HCT116 (cell line): ENCODE measurements at regions not wholly inside any gene's neighbourhood (a gene's known extent, or its start where the extent isn't known, plus 50 kb on each side); places are given as distances from the start of the nearest gene placed in this dataset.

Experiments used
- ATF3 ChIP-seq: IDR thresholded peaks from 2 replicates; pipeline ENCODE4 v1.6.1; 2012
- CTCF ChIP-seq, 3 experiments: fragments of 200-600 bp in 1 of 3; sonication (generic) in 1 of 3; IDR thresholded peaks in 2 of 3; conservative IDR thresholded peaks in 1 of 3; 2 replicates each; pipeline ENCODE4 v1.5.1; 2012 to 2017; ENCODE audit warnings: low read depth in 2 of 3, low read length in 2 of 3, antibody characterized with exemption in 1 of 3, borderline replicate concordance in 1 of 3, control low read depth in 1 of 3, mild to moderate bottlenecking in 1 of 3, mixed read lengths in 1 of 3, mixed run types in 1 of 3, moderate library complexity in 1 of 3; ENCODE audit not compliant: insufficient read depth in 1 of 3
- EGR1 ChIP-seq: IDR thresholded peaks from 2 replicates; pipeline ENCODE4 v1.6.1; 2012; ENCODE audit warnings: low read depth
- EZH2 ChIP-seq: fragments of 200-600 bp; sonication (generic); IDR thresholded peaks from 2 replicates; pipeline ENCODE4 v1.6.1; 2017; ENCODE audit warnings: antibody characterized with exemption, mixed run types
- EZH2phosphoT487 ChIP-seq: fragments of 200-600 bp; IDR thresholded peaks from 2 replicates; pipeline ENCODE4 v1.6.1; 2018; ENCODE audit warnings: antibody characterized with exemption, borderline replicate concordance
- FOSL1 ChIP-seq: IDR thresholded peaks from 2 replicates; pipeline ENCODE4 v1.6.1; 2012; ENCODE audit warnings: low read depth
- JUND ChIP-seq: IDR thresholded peaks from 2 replicates; pipeline ENCODE4 v1.6.1; 2012
- POLR2A ChIP-seq: IDR thresholded peaks from 2 replicates; pipeline ENCODE4 v1.7.0; 2011; ENCODE audit warnings: borderline replicate concordance; ENCODE audit not compliant: insufficient read depth, insufficient read length; ENCODE audit errors: extremely low read depth
- POLR2AphosphoS5 ChIP-seq: IDR thresholded peaks from 2 replicates; pipeline ENCODE4 v1.6.1; 2011; ENCODE audit warnings: mild to moderate bottlenecking, low read depth, low read length, moderate library complexity
- RAD21 ChIP-seq: IDR thresholded peaks from 2 replicates; pipeline ENCODE4 v1.6.1; 2012; ENCODE audit warnings: low read depth, mild to moderate bottlenecking
- REST ChIP-seq: IDR thresholded peaks from 2 replicates; pipeline ENCODE4 v1.6.1; 2012; ENCODE audit warnings: low read depth
- ZBTB33 ChIP-seq: IDR thresholded peaks from 2 replicates; pipeline ENCODE4 v1.6.1; 2011; ENCODE audit warnings: mild to moderate bottlenecking, low read length, moderate library complexity; ENCODE audit not compliant: insufficient replicate concordance; ENCODE audit errors: extremely low read depth
- ZFX ChIP-seq: fragments of 450-650 bp; IDR thresholded peaks from 2 replicates; pipeline ENCODE4 v1.6.1; 2017
- ZNF274 ChIP-seq: fragments of 200-500 bp; sonication (Bioruptor generic); IDR thresholded peaks from 2 replicates; pipeline ENCODE4 v1.6.1; 2014; ENCODE audit warnings: mild to moderate bottlenecking, low read depth, low read length, inconsistent platforms

GRCh38 chr20:60788070-60788469 is 464.0 kb upstream of the CDH4 start:
- TF ChIP-seq ATF3 (no peak), CTCF (IDR thresholded peaks at IDR 0.05 in 2 of 3, conservative IDR thresholded peaks at IDR 0.05 in 1 of 3; ENCODE audit: borderline replicate concordance in 1 of 3, insufficient read depth in 1 of 3, low read depth in 2 of 3, low read length in 2 of 3) (no peak), FOSL1 (no peak), POLR2A (no peak), ZNF274 (no peak), EGR1 (no peak), JUND (no peak), REST (no peak), EZH2phosphoT487 (no peak), EZH2 (no peak), ZFX (no peak), RAD21 (no peak), POLR2AphosphoS5 (no peak), ZBTB33 (no peak)
